ENCODE measurements at regions not wholly inside any gene's neighbourhood (a gene's known extent, or its start where the extent isn't known, plus 50 kb on each side); places are given as distances from the start of the nearest gene placed in this dataset.
"Not testable (repeated sequence)": the region's sequence is repeated elsewhere in the genome, so short reads cannot be mapped to it uniquely, and the experiment has no call there.

DNA sequence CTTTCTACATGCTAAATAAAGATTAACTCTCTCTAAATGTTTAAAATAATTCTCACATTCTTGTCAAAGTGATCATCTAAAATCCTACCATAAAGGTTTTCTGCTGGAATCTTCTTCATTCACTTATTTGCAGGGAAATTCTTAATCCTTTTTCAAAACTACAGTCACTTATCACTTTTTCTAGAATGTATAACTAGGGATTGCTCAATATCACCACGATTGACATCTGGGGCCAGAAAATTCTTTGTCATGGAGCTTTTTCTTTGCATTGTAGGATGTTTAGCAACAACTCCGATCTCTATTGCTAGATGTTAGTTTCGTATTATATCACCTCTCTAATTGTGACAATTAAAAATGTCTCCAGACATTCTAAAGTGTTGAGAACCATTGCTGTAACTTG is 344.9 kb upstream of the PIK3R1 start:
- no peaks in the 10 kb centered on the region for H3K9me3 ChIP-seq (ENCODE audit: control insufficient read depth in 2 of 3, low read length in 3 of 3)
- ATAC-seq (no peak), DNase-seq (no peak)
- Mint-ChIP-seq H3K27me3 (peaks cover 0 to 8% (median 5%) of the 10 kb centered on the region in 5 donors), H3K4me1 (no peaks in the 10 kb centered on the region), H3K9me3 (peaks cover 0 to 2% (median 0%) of the 10 kb centered on the region in 11 donors), H3K36me3 (no peaks in the 10 kb centered on the region), H3K4me3 (no peak overlapping the region), H3K27ac (no peak overlapping the region)
- H3K4me1 ChIP-seq (ENCODE audit: control insufficient read depth in 2 of 2, insufficient read depth in 2 of 2, low read length in 2 of 2): no peaks in the 10 kb centered on the region
- intact Hi-C loops (cut with micrococcal nuclease): no loop called here
- H3K27me3 ChIP-seq (ENCODE audit: control insufficient read depth in 2 of 2, insufficient read depth in 2 of 2, low read length in 2 of 2): no peaks in the 10 kb centered on the region
- POLR2A ChIA-PET: no interaction called here
- H3K36me3 ChIP-seq (ENCODE audit: control insufficient read depth in 2 of 3, insufficient read depth in 3 of 3, low read length in 3 of 3): no peaks in the 10 kb centered on the region
- CTCF ChIA-PET: no interaction called here
- H3K4me3 ChIP-seq (ENCODE audit: low read length): no peak overlapping the region
- no peak overlapping the region for H3K27ac ChIP-seq (ENCODE audit: low read depth, low read length)

GRCh38 chr5:67864335-67864734 is 351.2 kb upstream of the PIK3R1 start:
- H3K27ac Mint-ChIP-seq; H3K27me3 ChIP-seq (ENCODE audit: control insufficient read depth in 2 of 2, insufficient read depth in 2 of 2, low read length in 2 of 2); CTCF ChIA-PET; H3K36me3 Mint-ChIP-seq; ATAC-seq; POLR2A ChIA-PET; H3K4me3 Mint-ChIP-seq; H3K27ac ChIP-seq (ENCODE audit: low read depth, low read length); H3K4me1 Mint-ChIP-seq; intact Hi-C loops (cut with micrococcal nuclease); H3K4me1 ChIP-seq (ENCODE audit: control insufficient read depth in 2 of 2, insufficient read depth in 2 of 2, low read length in 2 of 2); H3K27me3 Mint-ChIP-seq; H3K9me3 ChIP-seq (ENCODE audit: control insufficient read depth in 2 of 3, low read length in 3 of 3); H3K36me3 ChIP-seq (ENCODE audit: control insufficient read depth in 2 of 3, insufficient read depth in 3 of 3, low read length in 3 of 3); DNase-seq; H3K4me3 ChIP-seq (ENCODE audit: low read length); H3K9me3 Mint-ChIP-seq: not testable (repeated sequence)

- Histone ChIP-seq H3K9me3 (ENCODE audit: control insufficient read depth in 2 of 3, low read length in 3 of 3) (no peaks in the 10 kb centered on the region), H3K27me3 (ENCODE audit: control insufficient read depth in 2 of 2, insufficient read depth in 2 of 2, low read length in 2 of 2) (no peaks in the 10 kb centered on the region), H3K4me3 (ENCODE audit: low read length) (no peak overlapping the region), H3K4me1 (ENCODE audit: control insufficient read depth in 2 of 2, insufficient read depth in 2 of 2, low read length in 2 of 2) (no peaks in the 10 kb centered on the region), H3K27ac (ENCODE audit: low read depth, low read length) (no peak overlapping the region), H3K36me3 (ENCODE audit: control insufficient read depth in 2 of 3, insufficient read depth in 3 of 3, low read length in 3 of 3) (no peaks in the 10 kb centered on the region)
- H3K36me3 Mint-ChIP-seq: no peaks in the 10 kb centered on the region
- CTCF ChIA-PET: no interaction called here
- H3K27ac Mint-ChIP-seq: no peak overlapping the region
- no peaks in the 10 kb centered on the region for H3K4me1 Mint-ChIP-seq
- intact Hi-C loops (cut with micrococcal nuclease): loop anchor here in 1 of 2 donors (10.0 kb wide), 1 partner anchor 614 kb away; no protein-coding TSS in a partner anchor
- H3K27me3 Mint-ChIP-seq: peaks cover 0 to 6% (median 0%) of the 10 kb centered on the region in 5 donors
- H3K4me3 Mint-ChIP-seq: no peak overlapping the region
- ATAC-seq (no peak), DNase-seq (no peak)
- peaks cover 0 to 6% (median 0%) of the 10 kb centered on the region in 11 donors for H3K9me3 Mint-ChIP-seq
- POLR2A ChIA-PET: no interaction called here
These were observed 357.0 kb upstream of the PIK3R1 start for GRCh38 chr5:67858471-67859031.

- H3K27ac ChIP-seq (ENCODE audit: low read depth, low read length): no peak overlapping the region
- Mint-ChIP-seq H3K27ac (no peak overlapping the region), H3K4me1 (no peaks in the 10 kb centered on the region), H3K36me3 (no peaks in the 10 kb centered on the region), H3K27me3 (peaks cover 0 to 6% (median 0%) of the 10 kb centered on the region in 5 donors), H3K4me3 (no peak overlapping the region), H3K9me3 (peaks cover 0 to 6% (median 1%) of the 10 kb centered on the region in 11 donors)
- H3K4me3 ChIP-seq (ENCODE audit: low read length): no peak overlapping the region
- H3K4me1 ChIP-seq (ENCODE audit: control insufficient read depth in 2 of 2, insufficient read depth in 2 of 2, low read length in 2 of 2): no peaks in the 10 kb centered on the region
- intact Hi-C loops (cut with micrococcal nuclease): loop anchor here in 1 of 2 donors (10.0 kb wide), 1 partner anchor 613 kb away; no protein-coding TSS in a partner anchor
- ChIA-PET CTCF (no interaction called here), POLR2A (no interaction called here)
- ATAC-seq (no peak), DNase-seq (no peak)
- H3K9me3 ChIP-seq (ENCODE audit: control insufficient read depth in 2 of 3, low read length in 3 of 3): no peaks in the 10 kb centered on the region
- no peaks in the 10 kb centered on the region for H3K27me3 ChIP-seq (ENCODE audit: control insufficient read depth in 2 of 2, insufficient read depth in 2 of 2, low read length in 2 of 2)
- H3K36me3 ChIP-seq (ENCODE audit: control insufficient read depth in 2 of 3, insufficient read depth in 3 of 3, low read length in 3 of 3): no peaks in the 10 kb centered on the region
These were observed 358.1 kb upstream of the PIK3R1 start for GRCh38 chr5:67857502-67857901.

GRCh38 chr5:67855523-67855922 is 360.0 kb upstream of the PIK3R1 start:
- Histone ChIP-seq H3K9me3 (ENCODE audit: control insufficient read depth in 2 of 3, low read length in 3 of 3) (no peaks in the 10 kb centered on the region), H3K4me3 (ENCODE audit: low read length) (no peak overlapping the region), H3K27ac (ENCODE audit: low read depth, low read length) (no peak overlapping the region), H3K36me3 (ENCODE audit: control insufficient read depth in 2 of 3, insufficient read depth in 3 of 3, low read length in 3 of 3) (no peaks in the 10 kb centered on the region), H3K4me1 (ENCODE audit: control insufficient read depth in 2 of 2, insufficient read depth in 2 of 2, low read length in 2 of 2) (no peaks in the 10 kb centered on the region), H3K27me3 (ENCODE audit: control insufficient read depth in 2 of 2, insufficient read depth in 2 of 2, low read length in 2 of 2) (no peaks in the 10 kb centered on the region)
- peaks cover 0 to 6% (median 1%) of the 10 kb centered on the region in 11 donors for H3K9me3 Mint-ChIP-seq
- no peaks in the 10 kb centered on the region for H3K4me1 Mint-ChIP-seq
- no peak overlapping the region for H3K27ac Mint-ChIP-seq
- H3K36me3 Mint-ChIP-seq: no peaks in the 10 kb centered on the region
- peaks cover 0 to 6% (median 0%) of the 10 kb centered on the region in 5 donors for H3K27me3 Mint-ChIP-seq
- DNase-seq: no peak
- ChIA-PET CTCF (no interaction called here), POLR2A (no interaction called here)
- intact Hi-C loops (cut with micrococcal nuclease): loop anchor here in 1 of 2 donors (10.0 kb wide), 1 partner anchor 611 kb away; no protein-coding TSS in a partner anchor
- no peak overlapping the region for H3K4me3 Mint-ChIP-seq
- ATAC-seq: no peak

GRCh38 chr5:67850906-67851305 is 364.6 kb upstream of the PIK3R1 start:
- H3K27ac Mint-ChIP-seq; CTCF ChIA-PET; H3K36me3 ChIP-seq (ENCODE audit: control insufficient read depth in 2 of 3, insufficient read depth in 3 of 3, low read length in 3 of 3); ATAC-seq; H3K27me3 ChIP-seq (ENCODE audit: control insufficient read depth in 2 of 2, insufficient read depth in 2 of 2, low read length in 2 of 2); H3K9me3 Mint-ChIP-seq; H3K4me1 ChIP-seq (ENCODE audit: control insufficient read depth in 2 of 2, insufficient read depth in 2 of 2, low read length in 2 of 2); H3K4me1 Mint-ChIP-seq; DNase-seq; H3K36me3 Mint-ChIP-seq; H3K4me3 ChIP-seq (ENCODE audit: low read length); H3K9me3 ChIP-seq (ENCODE audit: control insufficient read depth in 2 of 3, low read length in 3 of 3); H3K27ac ChIP-seq (ENCODE audit: low read depth, low read length); POLR2A ChIA-PET; H3K4me3 Mint-ChIP-seq: not testable (repeated sequence)
- peaks cover 0 to 15% (median 5%) of the 10 kb centered on the region in 5 donors for H3K27me3 Mint-ChIP-seq
- intact Hi-C loops (cut with micrococcal nuclease): loop anchor here in 1 of 2 donors (10.0 kb wide), 1 partner anchor 606 kb away; no protein-coding TSS in a partner anchor

- Histone ChIP-seq H3K4me3 (ENCODE audit: low read length) (no peak overlapping the region), H3K27me3 (ENCODE audit: control insufficient read depth in 2 of 2, insufficient read depth in 2 of 2, low read length in 2 of 2) (peaks cover 0 to 4% of the 10 kb centered on the region in 2 donors), H3K36me3 (ENCODE audit: control insufficient read depth in 2 of 3, insufficient read depth in 3 of 3, low read length in 3 of 3) (no peaks in the 10 kb centered on the region), H3K4me1 (ENCODE audit: control insufficient read depth in 2 of 2, insufficient read depth in 2 of 2, low read length in 2 of 2) (no peaks in the 10 kb centered on the region), H3K9me3 (ENCODE audit: control insufficient read depth in 2 of 3, low read length in 3 of 3) (no peaks in the 10 kb centered on the region), H3K27ac (ENCODE audit: low read depth, low read length) (no peak overlapping the region)
- Mint-ChIP-seq H3K4me1 (no peaks in the 10 kb centered on the region), H3K9me3 (no peaks in the 10 kb centered on the region), H3K27ac (no peak overlapping the region), H3K36me3 (no peaks in the 10 kb centered on the region), H3K27me3 (peaks cover 3 to 32% (median 19%) of the 10 kb centered on the region in 5 donors), H3K4me3 (no peak overlapping the region)
- DNase-seq: no peak
- intact Hi-C loops (cut with micrococcal nuclease): no loop called here
- ChIA-PET CTCF (no interaction called here), POLR2A (no interaction called here)
- no peak for ATAC-seq
These were observed 370.6 kb upstream of the PIK3R1 start for GRCh38 chr5:67844924-67845323.
